OCI-LY3 (cell line): ENCODE measurements at regions not wholly inside any gene's neighbourhood (a gene's known extent, or its start where the extent isn't known, plus 50 kb on each side); places are given as distances from the start of the nearest gene placed in this dataset.

Experiments used
- H2AFZ ChIP-seq: fragments of 200-600, 300-600 bp; shearing (Covaris generic); 2 replicates; pipeline ENCODE4 v1.6.0; 2014; ENCODE audit warnings: antibody characterized with exemption, low read depth, low read length
- H3K27ac ChIP-seq: fragments of 200-600, 300-600 bp; sonication (generic); 2 replicates; pipeline ENCODE4 v1.5.1; 2014; ENCODE audit warnings: mild to moderate bottlenecking, low read length, moderate library complexity, mixed read lengths
- H3K27me3 ChIP-seq: fragments of 200-600, 300-600 bp; sonication (generic); 2 replicates; pipeline ENCODE4 v1.6.1; 2014; ENCODE audit warnings: low read depth, low read length, mixed read lengths
- H3K36me3 ChIP-seq: fragments of 200-600, 300-600 bp; sonication (generic); replicated peaks from 2 replicates; pipeline ENCODE3; 2014; ENCODE audit warnings: low read depth, low read length, mixed read lengths
- H3K4me1 ChIP-seq: fragments of 300-600, 200-600 bp; sonication (generic); 2 replicates; pipeline ENCODE4 v1.6.1; 2014; ENCODE audit warnings: low read length, mixed read lengths
- H3K4me2 ChIP-seq: fragments of 200-600, 300-600 bp; sonication (generic); 2 replicates; pipeline ENCODE4 v1.6.1; 2014; ENCODE audit warnings: low read length, mixed read lengths
- H3K4me3 ChIP-seq: fragments of 300-600, 200-600 bp; sonication (generic); 2 replicates; pipeline ENCODE4 v1.5.1; 2014; ENCODE audit warnings: antibody characterized with exemption, mild to moderate bottlenecking, low read length, moderate library complexity
- H3K79me2 ChIP-seq: fragments of 300-600, 200-600 bp; shearing (Covaris generic); 2 replicates; pipeline ENCODE4 v1.6.1; 2014; ENCODE audit warnings: mild to moderate bottlenecking, low read length, mixed read lengths
- H3K9ac ChIP-seq: fragments of 300-600, 200-600 bp; shearing (Covaris generic); 2 replicates; pipeline ENCODE4 v1.6.0; 2014; ENCODE audit warnings: mild to moderate bottlenecking, low read length, moderate library complexity
- H3K9me3 ChIP-seq: fragments of 200-600, 300-600 bp; shearing (Covaris generic); 2 replicates; pipeline ENCODE4 v1.6.1; 2014; ENCODE audit warnings: low read length, mixed read lengths; ENCODE audit not compliant: insufficient read depth
- H4K20me1 ChIP-seq: fragments of 200-600, 300-600 bp; sonication (generic); 2 replicates; pipeline ENCODE4 v1.6.1; 2016; ENCODE audit warnings: low read length, mixed read lengths; ENCODE audit not compliant: insufficient read depth
- CTCF ChIP-seq: fragments of 200-600, 300-600 bp; sonication (generic); IDR thresholded peaks from 2 replicates; pipeline ENCODE4 v1.5.1; 2014; ENCODE audit warnings: antibody characterized with exemption, low read length, low read depth
- EZH2phosphoT487 ChIP-seq: fragments of 200-600 bp; shearing (Covaris generic); IDR thresholded peaks from 2 replicates; pipeline ENCODE4 v1.6.1; 2018; ENCODE audit warnings: antibody characterized with exemption, mixed run types, low read depth

- H3K36me3 ChIP-seq = no peaks in the 10 kb centered on the region
- no peaks in the 10 kb centered on the region for H4K20me1 ChIP-seq
- no peaks in the 10 kb centered on the region for H3K27me3 ChIP-seq
- no peak overlapping the region for H3K4me2 ChIP-seq
- no peak overlapping the region for H3K9ac ChIP-seq
- H3K27ac ChIP-seq = no peak overlapping the region
- no peaks in the 10 kb centered on the region for H3K4me1 ChIP-seq
- no peaks in the 10 kb centered on the region for H3K79me2 ChIP-seq
- no peaks in the 10 kb centered on the region for H3K9me3 ChIP-seq
- H2AFZ ChIP-seq = no peak overlapping the region
- TF ChIP-seq CTCF (no peak), EZH2phosphoT487 (no peak)
- H3K4me3 ChIP-seq = no peak overlapping the region
Observed at GRCh38 chr2:239692362-239692851, 291.6 kb upstream of the HDAC4 start.

DNA sequence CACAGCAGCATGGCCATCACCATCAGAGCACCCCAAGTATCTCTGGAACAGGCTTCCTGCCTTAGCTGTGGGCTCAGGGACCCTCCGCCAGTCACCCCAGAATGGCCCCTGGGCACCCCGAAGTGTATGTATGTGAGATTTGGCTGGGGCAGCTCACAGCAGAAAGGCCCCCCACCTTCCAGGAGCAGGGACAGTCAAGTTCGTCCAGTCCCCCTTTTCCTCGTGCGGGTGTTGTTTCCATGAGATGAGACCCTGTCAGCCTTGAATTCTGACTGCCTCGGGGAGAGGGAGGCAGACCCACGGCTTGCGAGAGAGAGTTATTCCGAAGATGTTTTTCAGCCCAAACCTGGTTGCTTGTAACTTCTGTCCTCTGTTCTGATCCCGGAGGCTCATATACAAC is 290.9 kb upstream of the HDAC4 start:
- Histone ChIP-seq H3K27me3 (no peaks in the 10 kb centered on the region), H3K36me3 (no peaks in the 10 kb centered on the region), H3K9me3 (no peaks in the 10 kb centered on the region), H3K4me3 (no peak overlapping the region), H3K79me2 (no peaks in the 10 kb centered on the region), H4K20me1 (no peaks in the 10 kb centered on the region), H3K27ac (no peak overlapping the region), H2AFZ (no peak overlapping the region), H3K4me2 (no peak overlapping the region), H3K9ac (no peak overlapping the region), H3K4me1 (no peaks in the 10 kb centered on the region)
- TF ChIP-seq CTCF (no peak), EZH2phosphoT487 (no peak)

GRCh38 chr2:239690651-239691631 is 290.1 kb upstream of the HDAC4 start:
- H3K79me2 ChIP-seq = no peaks in the 10 kb centered on the region
- H3K9ac ChIP-seq = no peak overlapping the region
- H3K9me3 ChIP-seq = no peaks in the 10 kb centered on the region
- H3K4me2 ChIP-seq = no peak overlapping the region
- no peak overlapping the region for H3K4me3 ChIP-seq
- H3K36me3 ChIP-seq = no peaks in the 10 kb centered on the region
- no peaks in the 10 kb centered on the region for H3K27me3 ChIP-seq
- TF ChIP-seq EZH2phosphoT487 (no peak), CTCF (no peak)
- no peaks in the 10 kb centered on the region for H4K20me1 ChIP-seq
- H3K4me1 ChIP-seq = no peaks in the 10 kb centered on the region
- no peak overlapping the region for H3K27ac ChIP-seq
- no peak overlapping the region for H2AFZ ChIP-seq

DNA sequence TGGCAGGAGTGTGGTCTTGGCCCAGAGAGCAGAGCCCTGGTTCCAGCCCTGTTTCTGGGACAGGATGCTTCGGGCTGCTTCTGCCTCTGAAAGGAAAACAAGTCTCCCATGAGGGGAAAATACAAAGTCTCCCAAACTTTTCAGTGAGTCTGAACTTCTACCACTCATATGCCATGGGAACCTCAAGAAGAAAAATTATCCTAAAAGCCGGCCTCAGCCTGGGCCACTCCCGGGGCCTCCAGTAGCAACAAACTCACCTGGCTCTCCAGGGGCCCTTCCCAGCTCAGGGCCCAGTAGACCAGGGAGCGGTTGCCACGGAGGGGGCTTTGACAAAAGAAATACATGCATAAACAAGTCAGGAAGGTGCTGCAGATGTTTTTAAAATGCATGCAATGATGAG is 289.2 kb upstream of the HDAC4 start:
- Histone ChIP-seq H3K27me3 (no peaks in the 10 kb centered on the region), H4K20me1 (no peaks in the 10 kb centered on the region), H3K4me3 (no peak overlapping the region), H2AFZ (no peak overlapping the region), H3K36me3 (no peaks in the 10 kb centered on the region), H3K9me3 (no peaks in the 10 kb centered on the region), H3K79me2 (no peaks in the 10 kb centered on the region), H3K4me2 (no peak overlapping the region), H3K27ac (no peak overlapping the region), H3K4me1 (no peaks in the 10 kb centered on the region), H3K9ac (no peak overlapping the region)
- TF ChIP-seq CTCF = no peak
- TF ChIP-seq EZH2phosphoT487 = no peak
